SK-N-SH treated with all-trans-retinoic acid at 6 μM for 48 hours (cell line): ENCODE measurements at regions not wholly inside any gene's neighbourhood (a gene's known extent, or its start where the extent isn't known, plus 50 kb on each side); places are given as distances from the start of the nearest gene placed in this dataset.
A peak's percentile ranks its signal among the peaks of the same experiment; 100 is the strongest.

ENCODE experiments used
- ATAC-seq: fragments of 200-7000 bp; cut with Tn5 transposase; 3 replicates; pipeline ENCODE4 v1.9.1; 2020; ENCODE audit warnings: mild to moderate bottlenecking, moderate library complexity
- BACH2 ChIP-seq: fragments of 250-450 bp; sonication (Bioruptor Pico); IDR thresholded peaks from 2 replicates; pipeline ENCODE4 v1.9.0; 2021; ENCODE audit warnings: mild to moderate bottlenecking, borderline replicate concordance
- CREB5 ChIP-seq: fragments of 250-450 bp; sonication (Bioruptor Pico); IDR thresholded peaks from 2 replicates; pipeline ENCODE4 v1.5.1; 2020; ENCODE audit warnings: low read depth, mild to moderate bottlenecking, moderate library complexity
- CSRNP3 ChIP-seq: fragments of 250-450 bp; sonication (Bioruptor Pico); IDR thresholded peaks from 2 replicates; pipeline ENCODE4 v1.5.1; 2021; ENCODE audit warnings: mild to moderate bottlenecking, moderate library complexity
- ESRRG ChIP-seq: fragments of 250-450 bp; sonication (Bioruptor Pico); IDR thresholded peaks from 2 replicates; pipeline ENCODE4 v1.6.1; 2021; ENCODE audit warnings: mild to moderate bottlenecking
- GLIS3 ChIP-seq: fragments of 250-450 bp; sonication (Bioruptor Pico); IDR thresholded peaks from 2 replicates; pipeline ENCODE4 v1.5.0; 2020; ENCODE audit warnings: mild to moderate bottlenecking, moderate library complexity
- ISL1 ChIP-seq: fragments of 250-450 bp; sonication (Bioruptor Pico); IDR thresholded peaks from 2 replicates; pipeline ENCODE4 v2.1.2; 2022; ENCODE audit warnings: mild to moderate bottlenecking, moderate library complexity
- OSR1 ChIP-seq: fragments of 250-450 bp; sonication (Bioruptor Pico); IDR thresholded peaks from 2 replicates; pipeline ENCODE4 v1.8.0; 2022; ENCODE audit warnings: moderate library complexity, mild to moderate bottlenecking, inconsistent platforms
- PATZ1 ChIP-seq: fragments of 250-450 bp; sonication (Bioruptor Pico); IDR thresholded peaks from 2 replicates; pipeline ENCODE4 v1.8.0; 2020; ENCODE audit warnings: mild to moderate bottlenecking, moderate library complexity, borderline replicate concordance
- POU6F1 ChIP-seq: fragments of 250-450 bp; sonication (Bioruptor Pico); IDR thresholded peaks from 2 replicates; pipeline ENCODE4 v1.8.0; 2021; ENCODE audit warnings: low read depth, mild to moderate bottlenecking, moderate library complexity, borderline replicate concordance
- PPARA ChIP-seq: fragments of 250-450 bp; sonication (Bioruptor Pico); IDR thresholded peaks from 2 replicates; pipeline ENCODE4 v1.5.0; 2020; ENCODE audit warnings: mild to moderate bottlenecking, borderline replicate concordance
- RARB ChIP-seq: fragments of 250-450 bp; sonication (Bioruptor Pico); IDR thresholded peaks from 2 replicates; pipeline ENCODE4 v1.8.0; 2021; ENCODE audit warnings: mild to moderate bottlenecking, moderate library complexity
- SNAI2 ChIP-seq: fragments of 250-450 bp; sonication (Bioruptor Pico); IDR thresholded peaks from 2 replicates; pipeline ENCODE4 v1.5.0; 2020; ENCODE audit warnings: mild to moderate bottlenecking, moderate library complexity
- TCF4 ChIP-seq: fragments of 250-450 bp; sonication (Bioruptor Pico); IDR thresholded peaks from 2 replicates; pipeline ENCODE4 v1.8.0; 2021; ENCODE audit warnings: mild to moderate bottlenecking, moderate library complexity, borderline replicate concordance
- TOX ChIP-seq: fragments of 250-450 bp; sonication (Bioruptor Pico); IDR thresholded peaks from 2 replicates; pipeline ENCODE4 v1.8.0; 2021; ENCODE audit warnings: mild to moderate bottlenecking, moderate library complexity, borderline replicate concordance
- TSHZ2 ChIP-seq: fragments of 250-450 bp; sonication (Bioruptor Pico); IDR thresholded peaks from 2 replicates; pipeline ENCODE4 v1.5.0; 2020; ENCODE audit warnings: mild to moderate bottlenecking, moderate library complexity
- ZC3H10 ChIP-seq: fragments of 250-450 bp; sonication (Bioruptor Pico); IDR thresholded peaks from 2 replicates; pipeline ENCODE4 v1.5.1; 2021; ENCODE audit warnings: mild to moderate bottlenecking, moderate library complexity
- ZFP3 ChIP-seq: fragments of 250-450 bp; sonication (Bioruptor Pico); IDR thresholded peaks from 2 replicates; pipeline ENCODE4 v1.5.0; 2020; ENCODE audit warnings: mild to moderate bottlenecking, moderate library complexity
- ZFP30 ChIP-seq: fragments of 450-650 bp; formaldehyde crosslinking; IDR thresholded peaks from 2 replicates; pipeline ENCODE4 v1.5.0; 2022; ENCODE audit warnings: mild to moderate bottlenecking, moderate library complexity
- ZNF565 ChIP-seq: fragments of 450-650 bp; formaldehyde crosslinking; conservative IDR thresholded peaks from 2 replicates; pipeline ENCODE4 v1.5.0; 2020; ENCODE audit warnings: low read depth, mild to moderate bottlenecking, moderate library complexity
- ZNF70 ChIP-seq: fragments of 450-650 bp; formaldehyde crosslinking; IDR thresholded peaks from 2 replicates; pipeline ENCODE4 v1.5.0; 2020; ENCODE audit warnings: mild to moderate bottlenecking, moderate library complexity
- ZNF8 ChIP-seq: fragments of 450-650 bp; formaldehyde crosslinking; IDR thresholded peaks from 2 replicates; pipeline ENCODE4 v1.5.0; 2020; ENCODE audit warnings: mild to moderate bottlenecking, moderate library complexity

- no peak for ATAC-seq
- TF ChIP-seq PPARA (CRISPR knock-in tag) (no peak), SNAI2 (CRISPR knock-in tag) (no peak), CSRNP3 (no peak), ZNF565 (CRISPR knock-in tag) (no peak), TOX (no peak), PATZ1 (CRISPR knock-in tag) (no peak), ZFP3 (CRISPR knock-in tag) (no peak), ZFP30 (CRISPR knock-in tag) (no peak), POU6F1 (CRISPR knock-in tag) (no peak), TCF4 (no peak), OSR1 (CRISPR knock-in tag) (no peak), ZC3H10 (no peak), RARB (CRISPR knock-in tag) (no peak), ESRRG (no peak), ZNF8 (CRISPR knock-in tag) (no peak), CREB5 (CRISPR knock-in tag) (no peak)
Measured at GRCh38 chr10:90992462-90992861, 71.6 kb upstream of the ANKRD1 start.

GRCh38 chr10:90993340-90993739, 72.5 kb upstream of the ANKRD1 start:
- ATAC-seq = no peak
- TF ChIP-seq ZC3H10 = no peak
- no peak for TF ChIP-seq ZNF70 (CRISPR knock-in tag)
- no peak for TF ChIP-seq ISL1 (CRISPR knock-in tag)
- TF ChIP-seq ZFP3 (CRISPR knock-in tag) = no peak
- TF ChIP-seq SNAI2 (CRISPR knock-in tag) = no peak
- TF ChIP-seq OSR1 (CRISPR knock-in tag) = no peak
- no peak for TF ChIP-seq ESRRG
- TF ChIP-seq ZNF8 (CRISPR knock-in tag) = no peak
- TF ChIP-seq RARB (CRISPR knock-in tag) = no peak

GRCh38 chr10:90997670-90998069, 76.8 kb upstream of the ANKRD1 start:
- no peak for ATAC-seq
- TF ChIP-seq ZC3H10 (no peak), TOX (no peak), ZNF565 (CRISPR knock-in tag) (no peak), ESRRG (no peak), OSR1 (CRISPR knock-in tag) (no peak), BACH2 (no peak), TSHZ2 (CRISPR knock-in tag) (peak; percentile 67; the same call in 1 of the 2 replicates), ZNF70 (CRISPR knock-in tag) (no peak), SNAI2 (CRISPR knock-in tag) (0 out of 2 replicates have a peak, but pooled peaks have one; percentile 69), PATZ1 (CRISPR knock-in tag) (no peak), GLIS3 (CRISPR knock-in tag) (no peak), CREB5 (CRISPR knock-in tag) (peak; percentile 88), POU6F1 (CRISPR knock-in tag) (no peak), ISL1 (CRISPR knock-in tag) (peak; percentile 27; the same call in 1 of the 2 replicates), PPARA (CRISPR knock-in tag) (no peak)
